Mucosa of stomach (tissue), 1 donor: ENCODE measurements at regions not wholly inside any gene's neighbourhood (a gene's known extent, or its start where the extent isn't known, plus 50 kb on each side); places are given as distances from the start of the nearest gene placed in this dataset.

ENCODE experiments used
- H3K27me3 ChIP-seq: one replicate; pipeline ENCODE4 v1.7.0; 2013; ENCODE audit warnings: mild to moderate bottlenecking, low read length; ENCODE audit not compliant: control insufficient read depth, insufficient read depth
- H3K36me3 ChIP-seq: one replicate; pipeline ENCODE4 v1.7.0; 2013; ENCODE audit warnings: low read length; ENCODE audit not compliant: control insufficient read depth, insufficient read depth
- H3K4me1 ChIP-seq: one replicate; pipeline ENCODE4 v1.7.0; 2013; ENCODE audit warnings: mild to moderate bottlenecking, low read length; ENCODE audit not compliant: control insufficient read depth, insufficient read depth
- H3K4me3 ChIP-seq: one replicate; pipeline ENCODE4 v1.7.0; 2013; ENCODE audit warnings: low read length
- H3K9ac ChIP-seq: one replicate; pipeline ENCODE4 v1.7.0; 2013; ENCODE audit warnings: mild to moderate bottlenecking, low read length, moderate library complexity
- H3K9me3 ChIP-seq: one replicate; pipeline ENCODE4 v1.7.0; 2013; ENCODE audit warnings: mild to moderate bottlenecking, low read length, moderate library complexity; ENCODE audit not compliant: control insufficient read depth
- donor health status: Pancreatic carcinoma.

DNA sequence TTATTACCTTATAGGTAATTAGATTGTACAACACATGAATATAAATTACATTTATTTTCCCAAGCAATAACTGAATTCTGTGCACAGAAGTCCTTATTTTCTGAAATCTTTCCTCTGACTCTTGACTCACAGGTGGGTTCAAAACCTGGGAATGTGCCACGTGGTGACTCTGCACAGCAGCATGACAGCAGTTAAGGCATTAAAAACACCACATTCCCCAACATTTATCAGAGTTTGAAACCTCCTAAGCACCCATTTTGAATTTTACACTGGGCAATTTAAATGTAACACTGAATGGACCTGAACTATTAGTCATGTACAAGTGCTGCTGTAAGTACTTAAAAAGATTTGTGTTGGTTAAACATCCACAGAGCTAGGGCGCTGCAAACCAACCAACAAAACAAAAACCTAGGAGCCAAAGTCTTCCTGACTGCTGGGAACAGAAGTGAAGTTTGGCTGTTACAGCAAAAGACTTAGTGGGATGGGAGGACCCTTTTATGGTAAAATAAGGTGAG, 480.6 kb upstream of the CXADR start:
- Histone ChIP-seq H3K9ac (no peak overlapping the region), H3K36me3 (no peaks in the 10 kb centered on the region), H3K4me3 (no peak overlapping the region), H3K4me1 (no peaks in the 10 kb centered on the region), H3K27me3 (no peaks in the 10 kb centered on the region), H3K9me3 (no peaks in the 10 kb centered on the region)

- Histone ChIP-seq H3K36me3 (no peaks in the 10 kb centered on the region), H3K4me3 (no peak overlapping the region), H3K9me3 (no peaks in the 10 kb centered on the region), H3K4me1 (no peaks in the 10 kb centered on the region), H3K27me3 (no peaks in the 10 kb centered on the region), H3K9ac (no peak overlapping the region)
Measured at GRCh38 chr21:17044696-17045095, 468.1 kb upstream of the CXADR start.

GRCh38 chr21:17045214-17045853, 467.5 kb upstream of the CXADR start:
- no peaks in the 10 kb centered on the region for H3K27me3 ChIP-seq
- no peak overlapping the region for H3K9ac ChIP-seq
- no peaks in the 10 kb centered on the region for H3K36me3 ChIP-seq
- no peaks in the 10 kb centered on the region for H3K9me3 ChIP-seq
- H3K4me3 ChIP-seq = no peak overlapping the region
- H3K4me1 ChIP-seq = no peaks in the 10 kb centered on the region

GRCh38 chr21:17048974-17049373, 463.9 kb upstream of the CXADR start:
- H3K4me1 ChIP-seq = no peaks in the 10 kb centered on the region
- no peak overlapping the region for H3K9ac ChIP-seq
- H3K4me3 ChIP-seq = no peak overlapping the region
- H3K27me3 ChIP-seq = no peaks in the 10 kb centered on the region
- H3K36me3 ChIP-seq = no peaks in the 10 kb centered on the region
- no peaks in the 10 kb centered on the region for H3K9me3 ChIP-seq

DNA sequence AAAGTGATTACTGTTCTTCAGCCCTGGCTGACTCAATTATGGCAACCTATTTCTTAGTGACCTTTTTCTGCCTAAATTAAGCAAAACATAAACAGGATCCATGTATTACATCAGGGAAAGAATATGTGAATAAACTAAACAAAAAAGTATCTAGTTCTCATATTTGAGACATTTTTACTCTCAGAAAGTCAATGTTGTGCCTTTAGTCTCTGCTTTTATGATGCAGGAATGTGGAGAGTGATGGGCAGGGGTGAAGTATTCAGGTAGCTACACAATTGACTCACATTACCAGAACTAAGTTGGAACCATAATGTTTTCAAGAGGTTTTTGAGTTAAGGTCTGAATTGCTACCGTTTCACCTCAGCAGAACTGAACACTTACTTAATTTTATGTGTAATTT, 462.7 kb upstream of the CXADR start:
- no peaks in the 10 kb centered on the region for H3K4me1 ChIP-seq
- no peak overlapping the region for H3K4me3 ChIP-seq
- no peak overlapping the region for H3K9ac ChIP-seq
- no peaks in the 10 kb centered on the region for H3K9me3 ChIP-seq
- H3K27me3 ChIP-seq = no peaks in the 10 kb centered on the region
- H3K36me3 ChIP-seq = no peaks in the 10 kb centered on the region

GRCh38 chr21:17050646-17051045, 462.2 kb upstream of the CXADR start:
- Histone ChIP-seq H3K27me3 (no peaks in the 10 kb centered on the region), H3K36me3 (no peaks in the 10 kb centered on the region), H3K4me3 (no peak overlapping the region), H3K4me1 (no peaks in the 10 kb centered on the region), H3K9ac (no peak overlapping the region), H3K9me3 (no peaks in the 10 kb centered on the region)

DNA sequence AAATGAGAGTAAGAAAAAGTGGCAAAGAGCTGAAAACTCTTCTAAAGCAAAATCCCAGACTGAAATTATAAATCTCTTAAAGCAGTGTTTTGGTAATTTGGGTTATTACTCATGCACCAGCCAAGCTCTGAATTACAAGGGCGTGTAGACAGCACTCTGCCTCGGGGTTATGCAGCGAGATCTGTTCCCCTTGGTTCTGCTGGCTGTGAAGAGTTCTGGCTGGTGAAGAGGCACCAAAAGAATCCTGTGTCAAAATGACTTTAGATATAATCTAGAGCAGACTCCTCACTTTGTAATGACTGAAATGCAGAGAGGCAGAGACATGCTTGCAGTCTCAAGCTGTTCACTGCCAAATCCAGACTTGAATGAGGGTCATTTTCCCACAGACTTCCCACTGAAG, 461.8 kb upstream of the CXADR start:
- H3K4me3 ChIP-seq = no peak overlapping the region
- H3K27me3 ChIP-seq = no peaks in the 10 kb centered on the region
- H3K4me1 ChIP-seq = no peaks in the 10 kb centered on the region
- no peaks in the 10 kb centered on the region for H3K9me3 ChIP-seq
- no peaks in the 10 kb centered on the region for H3K36me3 ChIP-seq
- H3K9ac ChIP-seq = no peak overlapping the region

GRCh38 chr21:17053321-17053720, 459.5 kb upstream of the CXADR start:
- H3K36me3 ChIP-seq = no peaks in the 10 kb centered on the region
- no peaks in the 10 kb centered on the region for H3K9me3 ChIP-seq
- no peaks in the 10 kb centered on the region for H3K4me1 ChIP-seq
- no peak overlapping the region for H3K9ac ChIP-seq
- no peak overlapping the region for H3K4me3 ChIP-seq
- no peaks in the 10 kb centered on the region for H3K27me3 ChIP-seq

- Histone ChIP-seq H3K36me3 (no peaks in the 10 kb centered on the region), H3K4me3 (no peak overlapping the region), H3K4me1 (no peaks in the 10 kb centered on the region), H3K9ac (no peak overlapping the region), H3K9me3 (no peaks in the 10 kb centered on the region), H3K27me3 (no peaks in the 10 kb centered on the region)
Measured at GRCh38 chr21:17059936-17060335, 452.9 kb upstream of the CXADR start.

- H3K27me3 ChIP-seq = no peaks in the 10 kb centered on the region
- H3K9me3 ChIP-seq = no peaks in the 10 kb centered on the region
- no peaks in the 10 kb centered on the region for H3K4me1 ChIP-seq
- H3K4me3 ChIP-seq = no peak overlapping the region
- no peak overlapping the region for H3K9ac ChIP-seq
- no peaks in the 10 kb centered on the region for H3K36me3 ChIP-seq
Measured at GRCh38 chr21:17066006-17066405, 446.8 kb upstream of the CXADR start.

- Histone ChIP-seq H3K4me1 (no peaks in the 10 kb centered on the region), H3K9me3 (no peaks in the 10 kb centered on the region), H3K4me3 (no peak overlapping the region), H3K36me3 (no peaks in the 10 kb centered on the region), H3K27me3 (no peaks in the 10 kb centered on the region), H3K9ac (no peak overlapping the region)
Measured at GRCh38 chr21:17071093-17071492, 441.8 kb upstream of the CXADR start.

DNA sequence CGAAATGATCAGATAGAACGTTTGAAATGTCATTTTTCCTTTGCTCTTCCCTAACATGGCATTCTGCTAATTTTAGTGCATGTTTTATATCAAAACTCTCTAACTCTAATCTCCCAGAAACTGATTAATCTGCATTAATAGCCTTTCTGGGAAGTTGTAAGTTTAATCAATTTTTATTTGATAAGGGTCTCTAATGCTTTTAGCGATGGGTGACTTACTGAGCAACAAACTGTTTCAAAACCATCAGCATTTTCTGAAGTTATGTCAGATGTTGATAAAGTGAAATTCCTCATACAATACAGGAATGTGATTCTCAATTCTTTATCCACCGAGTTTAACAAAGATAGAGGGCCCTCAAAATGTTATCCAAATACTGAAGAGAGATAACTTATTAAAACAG, 431.6 kb upstream of the CXADR start:
- Histone ChIP-seq H3K36me3 (no peaks in the 10 kb centered on the region), H3K9me3 (no peaks in the 10 kb centered on the region), H3K27me3 (no peaks in the 10 kb centered on the region), H3K4me1 (no peaks in the 10 kb centered on the region), H3K9ac (no peak overlapping the region), H3K4me3 (no peak overlapping the region)
